Body of pancreas (tissue), 4 donors: ENCODE measurements at regions not wholly inside any gene's neighbourhood (a gene's known extent, or its start where the extent isn't known, plus 50 kb on each side); places are given as distances from the start of the nearest gene placed in this dataset.

ENCODE experiments used
- ATAC-seq: fragments of 150-250 bp; one replicate; pipeline ENCODE4 v1.9.1; 2016
- DNase-seq, 4 donors: peaks; one replicate each; pipeline ENCODE4 v3.0.0-alpha.2; 2019
- H3K27ac ChIP-seq, 4 donors: fragments of 200-600 bp; sonication (generic); 1 replicate in 3 of 4; 2 replicates in 1 of 4; pipeline versions ENCODE4 v1.5.1 to v1.6.1; 2016 to 2019; ENCODE audit warnings: mild to moderate bottlenecking in 1 of 4, mixed read lengths in 1 of 4, moderate library complexity in 1 of 4
- H3K27me3 ChIP-seq, 2 donors: fragments of 200-600 bp; sonication (generic); one replicate each; pipeline ENCODE4 v1.6.0; 2016; ENCODE audit warnings: mild to moderate bottlenecking in 1 of 2
- H3K36me3 ChIP-seq, 2 donors: fragments of 200-600 bp; sonication (generic); replicated peaks in 1 of 2; 2 replicates each; pipeline ENCODE4 v1.5.1; 2016; ENCODE audit warnings: low read depth in 2 of 2; ENCODE audit not compliant: insufficient read depth in 1 of 2
- H3K4me1 ChIP-seq: fragments of 200-600 bp; sonication (generic); one replicate; pipeline ENCODE4 v1.6.0; 2016
- H3K4me3 ChIP-seq, 2 donors: fragments of 200-600 bp; sonication (generic); 1 replicate in 1 of 2; 2 replicates in 1 of 2; pipeline ENCODE4 v1.5.1; 2016 to 2019
- H3K9me3 ChIP-seq, 3 donors: fragments of 200-600 bp; sonication (generic); 1 replicate in 2 of 3; 2 replicates in 1 of 3; pipeline ENCODE4 v1.5.1; 2016
- CTCF ChIP-seq, 7 experiments: fragments of 450-650 bp in 4 of 7; fragments of 200-600 bp in 3 of 7; sonication (generic) in 3 of 7; IDR thresholded peaks; one replicate each; pipeline ENCODE4 v1.5.1; 2016 to 2019; ENCODE audit warnings: antibody characterized with exemption in 7 of 7
- POLR2A ChIP-seq, 3 donors: fragments of 450-650 bp; IDR thresholded peaks; one replicate each; pipeline ENCODE4 v1.6.1; 2016; ENCODE audit warnings: antibody characterized with exemption in 3 of 3, mild to moderate bottlenecking in 2 of 3
- WGBS, 2 donors: methylation state at CpG; one replicate each; pipeline ENCODE4 v1.1.5; 2017; 5-methylcytosine and 5-hydroxymethylcytosine counted together
- intact Hi-C: fragments of 100-400 bp; cut with DNase I; formaldehyde crosslinking; loops from one replicate; pipeline ENCODE4 v1.15.1; 2023

GRCh38 chr18:78803104-78803503 lies 176.5 kb upstream of the SALL3 start:
- no peaks in the 10 kb centered on the region for H3K9me3 ChIP-seq
- DNase-seq = no peak
- ATAC-seq = no peak
- H3K4me3 ChIP-seq = no peak overlapping the region
- TF ChIP-seq CTCF (IDR thresholded peaks at IDR 0.05) (no peak), POLR2A (IDR thresholded peaks at IDR 0.05) (no peak)
- H3K27me3 ChIP-seq = no peaks in the 10 kb centered on the region
- 67 to 71% methylated on average over 9 of the region's 9 CpGs for WGBS, 2 donors
- intact Hi-C loops = no loop called here
- no peaks in the 10 kb centered on the region for H3K36me3 ChIP-seq
- no peak overlapping the region for H3K27ac ChIP-seq
- H3K4me1 ChIP-seq = no peaks in the 10 kb centered on the region

GRCh38 chr18:78804206-78805030 lies 175.2 kb upstream of the SALL3 start:
- Histone ChIP-seq H3K27me3 (no peaks in the 10 kb centered on the region), H3K27ac (no peak overlapping the region), H3K36me3 (no peaks in the 10 kb centered on the region), H3K9me3 (no peaks in the 10 kb centered on the region), H3K4me3 (no peak overlapping the region), H3K4me1 (no peaks in the 10 kb centered on the region)
- no peak for DNase-seq
- intact Hi-C loops = no loop called here
- 79 to 83% methylated on average over 5 to 26 of the region's 26 CpGs for WGBS, 2 donors
- ATAC-seq = no peak
- TF ChIP-seq POLR2A (IDR thresholded peaks at IDR 0.05) = no peak
- TF ChIP-seq CTCF (IDR thresholded peaks at IDR 0.05) = no peak

- no peak for DNase-seq
- ATAC-seq = no peak
- H3K27me3 ChIP-seq = no peaks in the 10 kb centered on the region
- intact Hi-C loops = no loop called here
- no peaks in the 10 kb centered on the region for H3K4me1 ChIP-seq
- no peaks in the 10 kb centered on the region for H3K36me3 ChIP-seq
- WGBS, 2 donors = 52 to 72% methylated on average over 8 of the region's 8 CpGs
- no peaks in the 10 kb centered on the region for H3K9me3 ChIP-seq
- H3K27ac ChIP-seq = no peak overlapping the region
- TF ChIP-seq CTCF (IDR thresholded peaks at IDR 0.05) = no peak
- TF ChIP-seq POLR2A (IDR thresholded peaks at IDR 0.05) = no peak
- no peak overlapping the region for H3K4me3 ChIP-seq
These were observed 173.8 kb upstream of the SALL3 start for GRCh38 chr18:78805840-78806239.

GRCh38 chr18:78807668-78808067 lies 171.9 kb upstream of the SALL3 start:
- 79% methylated on average over 5 of the region's 5 CpGs for WGBS, 2 donors
- no peak for DNase-seq
- TF ChIP-seq POLR2A (IDR thresholded peaks at IDR 0.05) (no peak), CTCF (IDR thresholded peaks at IDR 0.05) (no peak)
- Histone ChIP-seq H3K36me3 (no peaks in the 10 kb centered on the region), H3K27me3 (no peaks in the 10 kb centered on the region), H3K4me3 (no peak overlapping the region), H3K9me3 (no peaks in the 10 kb centered on the region), H3K27ac (no peak overlapping the region), H3K4me1 (no peaks in the 10 kb centered on the region)
- no peak for ATAC-seq
- intact Hi-C loops = no loop called here

- no peak overlapping the region for H3K27ac ChIP-seq
- intact Hi-C loops = no loop called here
- 66 to 84% methylated on average over 13 of the region's 13 CpGs for WGBS, 2 donors
- H3K4me1 ChIP-seq = no peaks in the 10 kb centered on the region
- H3K4me3 ChIP-seq = no peak overlapping the region
- DNase-seq (no peak), ATAC-seq (no peak)
- no peaks in the 10 kb centered on the region for H3K36me3 ChIP-seq
- no peaks in the 10 kb centered on the region for H3K9me3 ChIP-seq
- no peak for TF ChIP-seq CTCF (IDR thresholded peaks at IDR 0.05)
- no peak for TF ChIP-seq POLR2A (IDR thresholded peaks at IDR 0.05)
- H3K27me3 ChIP-seq = no peaks in the 10 kb centered on the region
These were observed 169.8 kb upstream of the SALL3 start for GRCh38 chr18:78809845-78810244.
